OCI-LY3 (cell line): ENCODE measurements at regions not wholly inside any gene's neighbourhood (a gene's known extent, or its start where the extent isn't known, plus 50 kb on each side); places are given as distances from the start of the nearest gene placed in this dataset.

ENCODE experiments used
- CTCF ChIP-seq: fragments of 200-600, 300-600 bp; sonication (generic); IDR thresholded peaks from 2 replicates; pipeline ENCODE4 v1.5.1; 2014; ENCODE audit warnings: antibody characterized with exemption, low read length, low read depth
- EZH2phosphoT487 ChIP-seq: fragments of 200-600 bp; shearing (Covaris generic); IDR thresholded peaks from 2 replicates; pipeline ENCODE4 v1.6.1; 2018; ENCODE audit warnings: antibody characterized with exemption, mixed run types, low read depth

GRCh38 chr2:18413676-18414396 is 146.6 kb downstream of the RDH14 start:
- TF ChIP-seq CTCF (no peak), EZH2phosphoT487 (no peak)
